ENCODE measurements at regions not wholly inside any gene's neighbourhood (a gene's known extent, or its start where the extent isn't known, plus 50 kb on each side); places are given as distances from the start of the nearest gene placed in this dataset.

DNA sequence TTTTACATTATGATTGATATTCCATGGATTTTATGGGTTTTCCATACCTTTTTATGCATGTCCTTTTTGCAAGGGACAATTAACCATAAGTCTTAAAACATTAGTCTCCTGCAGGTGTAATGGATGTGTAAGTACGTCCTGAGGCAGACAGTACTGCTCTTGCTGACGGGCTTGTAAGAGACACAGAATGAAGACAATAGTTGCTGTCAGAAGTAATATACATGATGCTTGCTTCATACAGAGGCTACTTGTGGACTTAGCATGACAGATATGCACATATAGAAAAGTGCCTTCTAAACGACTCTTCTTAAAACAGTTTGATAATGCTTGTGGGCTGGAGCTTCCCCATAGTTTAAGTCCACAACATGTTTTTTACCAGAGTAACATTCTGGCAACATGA is 182.7 kb downstream of the SPATA31D1 start:
- Histone ChIP-seq H3K27ac (no peak overlapping the region), H3K36me3 (no peaks in the 10 kb centered on the region), H3K27me3 (no peaks in the 10 kb centered on the region), H3K4me1 (no peaks in the 10 kb centered on the region), H3K9me3 (peaks cover 0 to 3% of the 10 kb centered on the region in 2 donors), H3K4me3 (no peak overlapping the region)
- DNase-seq (ENCODE audit: low spot score), result no peak
- TF ChIP-seq, protein P1, sequence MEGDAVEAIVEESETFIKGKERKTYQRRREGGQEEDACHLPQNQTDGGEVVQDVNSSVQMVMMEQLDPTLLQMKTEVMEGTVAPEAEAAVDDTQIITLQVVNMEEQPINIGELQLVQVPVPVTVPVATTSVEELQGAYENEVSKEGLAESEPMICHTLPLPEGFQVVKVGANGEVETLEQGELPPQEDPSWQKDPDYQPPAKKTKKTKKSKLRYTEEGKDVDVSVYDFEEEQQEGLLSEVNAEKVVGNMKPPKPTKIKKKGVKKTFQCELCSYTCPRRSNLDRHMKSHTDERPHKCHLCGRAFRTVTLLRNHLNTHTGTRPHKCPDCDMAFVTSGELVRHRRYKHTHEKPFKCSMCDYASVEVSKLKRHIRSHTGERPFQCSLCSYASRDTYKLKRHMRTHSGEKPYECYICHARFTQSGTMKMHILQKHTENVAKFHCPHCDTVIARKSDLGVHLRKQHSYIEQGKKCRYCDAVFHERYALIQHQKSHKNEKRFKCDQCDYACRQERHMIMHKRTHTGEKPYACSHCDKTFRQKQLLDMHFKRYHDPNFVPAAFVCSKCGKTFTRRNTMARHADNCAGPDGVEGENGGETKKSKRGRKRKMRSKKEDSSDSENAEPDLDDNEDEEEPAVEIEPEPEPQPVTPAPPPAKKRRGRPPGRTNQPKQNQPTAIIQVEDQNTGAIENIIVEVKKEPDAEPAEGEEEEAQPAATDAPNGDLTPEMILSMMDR (IDR thresholded peaks at IDR 0.05), result no peak

DNA sequence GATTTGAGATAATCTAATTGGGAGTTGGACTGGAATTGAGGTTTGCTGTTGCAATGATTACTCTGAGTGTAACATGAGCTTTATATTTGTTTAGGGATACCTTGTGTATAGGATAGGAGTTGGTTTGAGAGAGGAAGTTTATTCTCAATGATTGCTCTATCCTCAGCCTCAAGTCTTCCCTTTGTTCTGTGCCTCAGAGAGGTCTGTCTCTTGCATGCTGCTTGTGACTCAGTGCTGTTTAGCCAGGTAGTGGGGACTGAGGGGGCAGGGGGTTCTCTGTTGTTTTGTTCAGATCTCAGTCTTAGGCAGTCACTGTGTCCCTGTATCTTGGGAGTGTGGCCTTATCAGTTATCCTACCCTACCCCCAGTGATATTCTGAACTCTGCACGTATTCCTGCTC is 192.1 kb downstream of the SPATA31D1 start:
- Histone ChIP-seq H3K27ac (no peak overlapping the region), H3K4me1 (no peaks in the 10 kb centered on the region), H3K4me3 (no peak overlapping the region), H3K27me3 (no peaks in the 10 kb centered on the region), H3K9me3 (peaks cover 0 to 9% of the 10 kb centered on the region in 2 donors), H3K36me3 (no peaks in the 10 kb centered on the region)
- no peak for DNase-seq (ENCODE audit: low spot score)
- TF ChIP-seq, protein P1 (IDR thresholded peaks at IDR 0.05), result no peak

DNA sequence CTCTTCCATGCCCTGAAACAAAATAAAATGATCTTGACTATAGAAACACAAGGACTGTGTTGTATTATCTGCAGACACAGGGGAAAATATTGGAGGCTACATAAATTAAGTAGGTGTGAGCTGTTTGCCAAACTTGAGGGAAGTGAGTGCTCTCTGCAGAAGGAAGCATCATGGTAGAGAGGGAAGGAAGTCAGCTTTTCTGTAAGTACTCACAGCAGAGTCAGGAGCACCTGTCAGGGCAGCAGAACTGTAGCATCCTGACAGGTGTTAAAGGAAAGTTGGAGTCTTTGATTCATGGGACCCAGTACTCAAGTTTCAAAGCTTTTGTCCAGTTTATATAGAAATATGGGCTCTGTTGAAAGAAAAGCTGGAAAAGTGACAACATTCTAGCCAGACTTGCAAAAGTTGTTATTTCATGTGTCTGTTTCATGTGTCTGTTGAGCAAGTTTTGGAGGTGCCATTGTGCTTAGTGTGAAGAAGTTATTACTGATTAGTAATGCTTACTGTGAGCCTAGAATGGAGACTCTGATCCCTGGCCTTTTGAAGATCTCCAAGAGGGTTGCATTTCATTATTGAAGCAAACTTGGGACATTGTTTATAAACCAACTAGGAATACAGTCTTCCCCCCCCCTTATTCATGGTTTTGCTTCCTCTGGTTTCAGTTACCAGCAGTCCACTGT is 194.7 kb downstream of the SPATA31D1 start:
- H3K4me1 ChIP-seq, result no peaks in the 10 kb centered on the region
- no peaks in the 10 kb centered on the region for H3K27me3 ChIP-seq
- no peaks in the 10 kb centered on the region for H3K36me3 ChIP-seq
- no peak overlapping the region for H3K4me3 ChIP-seq
- no peaks in the 10 kb centered on the region for H3K9me3 ChIP-seq
- TF ChIP-seq, protein P1 (IDR thresholded peaks at IDR 0.05), result no peak
- DNase-seq (ENCODE audit: low spot score), result no peak
- no peak overlapping the region for H3K27ac ChIP-seq

DNA sequence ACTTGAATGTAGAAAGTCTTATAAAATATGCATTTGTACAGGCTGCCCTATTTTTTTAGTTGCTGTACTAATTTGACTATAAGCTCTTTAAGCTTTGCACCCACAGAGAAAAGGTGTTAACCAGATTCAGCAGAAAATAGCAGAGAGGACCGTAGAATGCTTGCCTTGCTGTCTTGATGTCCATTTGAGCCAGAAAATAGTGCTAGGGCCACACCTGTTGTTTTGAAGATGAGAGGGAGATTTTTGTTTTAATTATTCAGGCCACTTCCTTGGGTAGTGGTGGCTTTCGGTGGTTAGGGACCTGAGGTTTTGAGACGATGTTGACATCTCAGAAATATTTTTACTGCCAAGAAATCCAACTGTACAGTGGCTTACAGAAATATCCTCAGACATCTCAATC is 196.0 kb downstream of the SPATA31D1 start:
- DNase-seq (ENCODE audit: low spot score), result no peak
- no peaks in the 10 kb centered on the region for H3K27me3 ChIP-seq
- no peaks in the 10 kb centered on the region for H3K9me3 ChIP-seq
- TF ChIP-seq, protein P1 (IDR thresholded peaks at IDR 0.05), result no peak
- H3K4me1 ChIP-seq, result no peaks in the 10 kb centered on the region
- H3K4me3 ChIP-seq, result no peak overlapping the region
- no peaks in the 10 kb centered on the region for H3K36me3 ChIP-seq
- no peak overlapping the region for H3K27ac ChIP-seq

DNA sequence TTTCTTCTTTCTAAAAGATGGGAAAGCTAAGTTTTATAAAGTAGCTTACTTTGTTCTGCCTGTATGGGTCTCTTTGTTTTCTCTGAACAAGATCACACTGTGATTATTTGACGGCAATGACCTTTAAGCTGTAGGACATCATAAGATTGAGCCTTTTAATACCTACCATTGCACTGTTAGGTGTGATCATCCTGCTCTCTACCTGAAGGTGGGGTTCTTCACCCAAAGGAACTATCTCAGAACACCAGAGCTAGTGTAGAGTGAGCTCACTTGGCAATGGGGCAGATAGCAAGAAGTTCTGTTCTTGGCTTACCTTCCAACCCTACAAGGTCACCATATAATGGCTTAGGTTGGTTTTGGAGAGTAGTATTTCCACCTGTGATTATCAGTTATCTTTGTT is 200.2 kb downstream of the SPATA31D1 start:
- H3K27me3 ChIP-seq, result no peaks in the 10 kb centered on the region
- no peak for DNase-seq (ENCODE audit: low spot score)
- H3K4me3 ChIP-seq, result no peak overlapping the region
- no peaks in the 10 kb centered on the region for H3K4me1 ChIP-seq
- TF ChIP-seq, protein P1 (IDR thresholded peaks at IDR 0.05), result no peak
- H3K27ac ChIP-seq, result no peak overlapping the region
- H3K36me3 ChIP-seq, result no peaks in the 10 kb centered on the region
- H3K9me3 ChIP-seq, result no peaks in the 10 kb centered on the region

Measured in right atrium auricular region (tissue), 2 donors.